ENCODE measurements at regions not wholly inside any gene's neighbourhood (a gene's known extent, or its start where the extent isn't known, plus 50 kb on each side); places are given as distances from the start of the nearest gene placed in this dataset.
"Not testable (repeated sequence)": the region's sequence is repeated elsewhere in the genome, so short reads cannot be mapped to it uniquely, and the experiment has no call there.

GRCh38 chr1:100791586-100791985 is 72.0 kb downstream of the VCAM1 start:
- intact Hi-C loops (cut with DNase I), result no loop called here
- no peak for ATAC-seq (ENCODE audit: poor library complexity)
- no peak for DNase-seq

- intact Hi-C loops (cut with DNase I), result no loop called here
- ATAC-seq (ENCODE audit: poor library complexity), result no peak
- DNase-seq, result no peak
These were observed 74.1 kb downstream of the VCAM1 start for GRCh38 chr1:100793659-100794058.

GRCh38 chr1:100794748-100795645 is 75.5 kb downstream of the VCAM1 start:
- ATAC-seq (ENCODE audit: poor library complexity) (no peak), DNase-seq (no peak)
- intact Hi-C loops (cut with DNase I), result no loop called here

GRCh38 chr1:100795646-100795985 is 76.1 kb downstream of the VCAM1 start:
- intact Hi-C loops (cut with DNase I), result no loop called here
- ATAC-seq (ENCODE audit: poor library complexity) (peak; percentile 45), DNase-seq (no peak)

GRCh38 chr1:100796046-100796445 is 76.5 kb downstream of the VCAM1 start:
- no peak for DNase-seq
- no peak for ATAC-seq (ENCODE audit: poor library complexity)
- intact Hi-C loops (cut with DNase I), result no loop called here

- intact Hi-C loops (cut with DNase I), result no loop called here
- DNase-seq, result no peak
- no peak for ATAC-seq (ENCODE audit: poor library complexity)
These were observed 80.0 kb downstream of the VCAM1 start for GRCh38 chr1:100799548-100799947.

- intact Hi-C loops (cut with DNase I), result no loop called here
- ATAC-seq (ENCODE audit: poor library complexity) (no peak), DNase-seq (no peak)
These were observed 80.5 kb downstream of the VCAM1 start for GRCh38 chr1:100799954-100800612.

GRCh38 chr1:100801256-100801655 is 81.7 kb downstream of the VCAM1 start:
- ATAC-seq (ENCODE audit: poor library complexity); intact Hi-C loops (cut with DNase I); DNase-seq: not testable (repeated sequence)

GRCh38 chr1:100803280-100803679 is 83.7 kb downstream of the VCAM1 start:
- ATAC-seq (ENCODE audit: poor library complexity); intact Hi-C loops (cut with DNase I); DNase-seq: not testable (repeated sequence)

GRCh38 chr1:100806601-100807000 is 87.1 kb downstream of the VCAM1 start:
- no peak for DNase-seq

GRCh38 chr1:100810360-100810759 is 84.3 kb downstream of the EXTL2 start:
- intact Hi-C loops (cut with DNase I), result no loop called here
- ATAC-seq (ENCODE audit: poor library complexity) (peak; percentile 71), DNase-seq (no peak)

More at GRCh38 chr1:100806601-100807000, 87.1 kb downstream of the VCAM1 start:
- no peak for ATAC-seq (ENCODE audit: poor library complexity)
- intact Hi-C loops (cut with DNase I), result no loop called here

- ATAC-seq (ENCODE audit: poor library complexity) (no peak), DNase-seq (no peak)
- intact Hi-C loops (cut with DNase I), result no loop called here
These were observed 82.8 kb downstream of the EXTL2 start for GRCh38 chr1:100811808-100812207.

GRCh38 chr1:100814938-100815337 is 79.7 kb downstream of the EXTL2 start:
- intact Hi-C loops (cut with DNase I); DNase-seq; ATAC-seq (ENCODE audit: poor library complexity): not testable (repeated sequence)

GRCh38 chr1:100816049-100816448 is 78.6 kb downstream of the EXTL2 start:
- no peak for DNase-seq
- intact Hi-C loops (cut with DNase I), result no loop called here
- no peak for ATAC-seq (ENCODE audit: poor library complexity)

GRCh38 chr1:100820195-100820594 is 74.4 kb downstream of the EXTL2 start:
- ATAC-seq (ENCODE audit: poor library complexity); intact Hi-C loops (cut with DNase I); DNase-seq: not testable (repeated sequence)

- intact Hi-C loops (cut with DNase I); ATAC-seq (ENCODE audit: poor library complexity); DNase-seq: not testable (repeated sequence)
These were observed 72.7 kb downstream of the EXTL2 start for GRCh38 chr1:100821919-100822318.

Measured in Right ventricle myocardium superior (tissue), 1 donor.